Neutrophil (primary cell): ENCODE measurements at regions not wholly inside any gene's neighbourhood (a gene's known extent, or its start where the extent isn't known, plus 50 kb on each side); places are given as distances from the start of the nearest gene placed in this dataset.

ENCODE experiments used
- H3K27ac ChIP-seq: fragments of 200-600 bp; sonication (generic); 2 replicates; pipeline ENCODE4 v1.5.1; 2016; ENCODE audit warnings: mild to moderate bottlenecking, moderate library complexity
- H3K27me3 ChIP-seq: fragments of 200-600 bp; sonication (generic); 2 replicates; pipeline ENCODE4 v1.6.0; 2016; ENCODE audit warnings: mild to moderate bottlenecking
- H3K36me3 ChIP-seq: fragments of 200-600 bp; sonication (generic); 2 replicates; pipeline ENCODE4 v1.5.1; 2017
- H3K4me1 ChIP-seq, 2 experiments: fragments of 200-600 bp in 1 of 2; sonication (generic) in 1 of 2; 1 replicate in 1 of 2; 2 replicates in 1 of 2; pipeline versions ENCODE4 v1.5.1 to v1.6.1; 2013 to 2016; ENCODE audit warnings: low read depth in 1 of 2, low read length in 1 of 2, mild to moderate bottlenecking in 1 of 2, moderate library complexity in 1 of 2; ENCODE audit not compliant: control insufficient read depth in 1 of 2, insufficient read depth in 1 of 2
- H3K4me3 ChIP-seq, 2 experiments: fragments of 200-600 bp in 1 of 2; sonication (generic) in 1 of 2; 1 replicate in 1 of 2; 2 replicates in 1 of 2; pipeline ENCODE4 v1.5.1; 2013 to 2016; ENCODE audit warnings: low read depth in 1 of 2, low read length in 1 of 2, mild to moderate bottlenecking in 1 of 2, moderate library complexity in 1 of 2
- H3K9me3 ChIP-seq: fragments of 200-600 bp; sonication (generic); 2 replicates; pipeline ENCODE4 v1.5.1; 2016
- CTCF ChIP-seq: fragments of 200-600 bp; sonication (generic); IDR thresholded peaks from 2 replicates; pipeline ENCODE4 v1.5.1; 2016; ENCODE audit warnings: antibody characterized with exemption

DNA sequence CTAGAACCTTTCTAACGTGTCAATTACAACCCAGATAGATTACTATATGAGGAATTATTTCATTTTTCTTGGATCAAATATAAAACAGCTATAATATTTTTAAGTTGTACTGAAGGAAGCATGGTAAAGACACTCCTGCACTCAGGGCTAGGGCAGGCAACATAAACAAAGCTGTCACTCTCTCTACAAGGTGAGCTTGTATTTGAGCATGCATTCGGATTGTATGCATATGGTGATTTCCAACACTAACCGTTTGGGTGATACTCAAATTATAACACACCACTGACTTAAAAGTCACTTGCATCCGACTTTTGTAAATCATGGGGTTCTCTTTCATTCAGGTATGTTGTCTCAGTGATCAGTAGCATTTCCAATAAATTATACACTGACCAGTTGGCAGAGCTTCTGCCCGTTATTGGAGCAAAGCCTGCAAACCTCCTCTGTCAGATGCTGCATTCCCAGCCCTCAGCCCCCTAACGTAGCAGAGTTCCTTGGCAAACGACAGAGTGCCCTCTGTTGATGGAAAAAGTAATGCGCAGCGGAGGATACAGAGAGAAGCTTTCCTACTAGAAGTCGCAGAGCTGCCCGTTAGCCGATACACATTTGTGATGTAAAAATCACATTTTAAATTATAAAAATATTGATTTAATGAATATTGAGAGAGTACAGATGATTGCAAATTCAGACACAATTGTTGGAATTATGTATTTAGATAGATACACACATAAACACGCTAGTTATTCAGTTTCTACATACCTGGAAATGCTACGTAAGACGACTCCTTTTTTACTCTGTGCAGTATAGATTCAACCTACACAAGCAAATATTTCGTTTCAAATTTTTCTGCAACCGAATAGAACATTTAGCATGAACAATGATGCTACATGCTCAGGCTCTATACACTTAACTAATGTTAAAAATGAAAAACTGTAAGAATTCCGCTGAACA lies 173.9 kb upstream of the SP4 start:
- Histone ChIP-seq H3K27ac (no peak overlapping the region), H3K4me3 (no peak overlapping the region), H3K4me1 (no peaks in the 10 kb centered on the region), H3K9me3 (no peaks in the 10 kb centered on the region), H3K36me3 (no peaks in the 10 kb centered on the region), H3K27me3 (peaks cover 78% of the 10 kb centered on the region)
- TF ChIP-seq CTCF = no peak

DNA sequence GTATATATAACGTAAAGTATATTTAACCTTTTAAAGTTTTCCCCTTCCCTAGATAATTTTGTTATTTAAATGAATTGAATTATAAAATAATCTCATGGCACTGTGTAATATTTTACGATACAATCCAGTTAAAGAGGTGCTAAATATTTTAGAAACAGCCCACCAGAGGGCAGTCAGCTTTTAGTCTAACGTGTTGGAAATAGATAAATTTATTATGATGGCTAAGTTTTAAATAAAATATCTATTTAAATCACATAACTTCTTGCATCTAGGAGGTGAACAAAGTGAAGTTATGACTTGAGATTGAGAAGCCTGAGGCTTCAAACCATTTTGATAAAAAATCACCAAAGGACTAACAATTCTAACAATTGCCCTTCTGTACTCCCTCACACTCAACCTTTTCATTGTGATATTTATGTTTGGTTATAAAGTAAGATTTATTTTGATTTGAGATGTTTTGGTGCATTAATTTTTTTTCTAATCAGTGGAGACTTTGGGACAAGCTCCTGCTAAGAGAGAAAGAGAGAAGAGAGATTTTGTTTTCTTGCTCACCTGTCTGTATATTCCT lies 171.5 kb upstream of the SP4 start:
- Histone ChIP-seq H3K27me3 (peaks cover 54% of the 10 kb centered on the region), H3K9me3 (no peaks in the 10 kb centered on the region), H3K27ac (no peak overlapping the region), H3K4me1 (no peaks in the 10 kb centered on the region), H3K36me3 (no peaks in the 10 kb centered on the region), H3K4me3 (no peak overlapping the region)
- no peak for TF ChIP-seq CTCF

DNA sequence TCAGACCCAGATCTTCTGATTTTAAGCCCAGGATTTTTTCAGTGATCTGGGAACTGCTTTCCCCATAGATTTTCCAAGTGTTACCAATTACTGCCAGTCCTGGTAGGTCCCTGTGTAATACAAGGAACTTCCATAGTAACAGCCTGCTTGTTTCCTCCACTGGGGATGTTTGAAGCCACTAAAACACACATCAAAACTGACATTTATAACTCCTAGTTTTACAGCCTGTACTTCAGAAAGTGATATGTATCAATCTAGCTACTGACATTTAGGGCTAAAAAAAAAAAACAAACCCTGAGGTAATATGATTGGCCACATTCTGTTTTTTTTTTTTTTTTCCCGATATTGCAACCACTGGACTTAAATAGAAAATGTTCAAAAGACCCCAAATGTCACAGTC lies 166.9 kb upstream of the SP4 start:
- Histone ChIP-seq H3K27me3 (peaks cover 9% of the 10 kb centered on the region), H3K4me3 (no peak overlapping the region), H3K9me3 (no peaks in the 10 kb centered on the region), H3K36me3 (no peaks in the 10 kb centered on the region), H3K4me1 (no peaks in the 10 kb centered on the region), H3K27ac (no peak overlapping the region)
- no peak for TF ChIP-seq CTCF

DNA sequence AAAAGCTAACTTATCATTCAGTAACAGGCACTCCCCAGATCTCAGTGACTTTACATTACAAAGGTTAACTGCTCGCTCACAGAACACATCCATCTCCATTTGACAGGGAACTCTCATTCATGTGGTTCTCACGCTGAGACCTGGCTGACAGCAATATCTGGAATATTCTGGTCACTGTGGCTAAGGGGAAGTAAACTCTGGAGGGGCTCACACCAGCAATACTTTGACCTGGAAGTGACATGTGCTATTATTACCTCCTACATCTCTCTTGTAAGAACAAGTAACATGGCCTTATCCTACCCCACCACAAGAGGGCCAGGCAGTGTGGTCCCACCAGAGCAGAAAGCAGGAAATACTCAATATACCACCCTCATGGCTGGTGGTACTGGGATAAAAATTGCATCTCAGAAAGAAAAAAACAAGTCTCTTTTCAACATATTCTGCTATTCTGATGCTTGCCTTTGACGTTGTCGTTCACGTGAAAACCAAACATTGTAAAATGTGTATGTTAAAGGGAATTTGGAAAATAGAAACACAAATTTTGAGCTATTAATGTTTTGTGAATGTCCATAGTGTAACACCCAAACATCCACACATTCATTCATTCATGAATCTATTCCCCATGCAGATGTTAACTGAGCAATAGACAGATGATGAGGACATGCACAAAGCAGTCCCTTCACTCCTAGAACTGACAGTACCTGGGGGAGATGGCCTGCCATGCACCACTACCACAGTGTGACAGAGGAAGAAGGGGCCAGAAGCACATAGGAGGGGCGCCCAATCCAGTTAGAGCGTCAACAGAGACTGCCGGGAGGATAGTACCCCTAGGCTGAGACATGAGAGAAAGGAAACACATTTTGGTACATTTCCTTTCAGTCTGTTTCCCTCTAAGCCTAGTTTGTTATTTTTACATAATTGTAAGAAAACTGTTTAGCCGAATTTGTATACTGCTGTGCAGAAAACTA lies 166.0 kb upstream of the SP4 start:
- Histone ChIP-seq H3K9me3 (no peaks in the 10 kb centered on the region), H3K4me3 (no peak overlapping the region), H3K27me3 (no peaks in the 10 kb centered on the region), H3K4me1 (no peaks in the 10 kb centered on the region), H3K36me3 (no peaks in the 10 kb centered on the region), H3K27ac (no peak overlapping the region)
- TF ChIP-seq CTCF = no peak

DNA sequence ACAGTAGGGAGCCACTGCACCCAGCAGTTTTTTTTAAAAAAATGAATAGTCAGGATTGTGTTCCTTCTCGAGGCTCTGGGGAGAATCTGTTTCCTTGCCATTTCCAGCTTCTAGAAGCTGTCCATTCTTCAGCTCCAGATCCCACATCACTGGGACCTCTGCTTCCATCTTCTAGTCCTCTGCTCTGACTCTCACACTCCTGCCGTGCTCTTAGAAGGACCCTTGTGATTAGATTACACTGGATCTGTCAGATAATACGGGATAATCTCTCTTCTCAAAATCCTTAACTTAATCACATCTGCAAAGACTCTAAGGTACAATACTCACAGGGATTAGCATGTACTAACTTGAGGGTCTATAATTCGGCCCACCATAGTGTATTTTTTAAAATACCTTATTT lies 158.9 kb upstream of the SP4 start:
- Histone ChIP-seq H3K9me3 (no peaks in the 10 kb centered on the region), H3K27me3 (no peaks in the 10 kb centered on the region), H3K4me1 (no peaks in the 10 kb centered on the region), H3K4me3 (no peak overlapping the region), H3K36me3 (no peaks in the 10 kb centered on the region), H3K27ac (no peak overlapping the region)
- no peak for TF ChIP-seq CTCF
